HG02571 (cell line): ENCODE measurements at regions not wholly inside any gene's neighbourhood (a gene's known extent, or its start where the extent isn't known, plus 50 kb on each side); places are given as distances from the start of the nearest gene placed in this dataset.
"Not testable (repeated sequence)": the region's sequence is repeated elsewhere in the genome, so short reads cannot be mapped to it uniquely, and the experiment has no call there.

Experiments
- ATAC-seq: cut with Tn5 transposase; IDR thresholded peaks from one replicate; pipeline ENCODE4 v1.9.1; 2021; ENCODE audit warnings: mild to moderate bottlenecking, moderate library complexity; ENCODE audit not compliant: unreplicated experiment

DNA sequence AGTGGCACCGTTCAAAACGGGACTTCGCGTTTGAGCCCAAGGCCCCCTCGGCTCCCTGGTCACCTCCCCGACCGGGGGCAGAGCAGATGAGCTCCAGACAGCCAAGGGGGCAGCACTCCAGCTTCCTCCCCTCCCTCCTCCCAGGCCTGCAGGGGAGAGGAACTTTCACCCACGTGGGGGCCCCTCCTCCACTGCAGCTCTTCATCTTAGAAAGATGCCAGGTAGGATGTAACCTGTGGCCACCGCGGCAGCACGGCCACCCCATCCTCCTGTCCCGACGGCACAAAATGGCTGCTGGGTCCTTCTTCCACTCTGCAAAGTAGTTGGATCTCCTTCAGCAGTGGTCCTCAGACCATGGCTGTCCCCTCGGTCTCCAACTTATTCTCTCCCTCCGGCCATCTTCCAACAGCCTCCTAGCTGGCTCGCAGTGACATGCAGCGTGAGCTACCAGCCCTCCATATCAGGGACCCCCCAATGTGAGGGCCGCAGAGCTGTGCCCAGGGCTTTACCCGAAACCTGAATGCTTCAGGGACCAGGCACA, 94.5 kb upstream of the ID2 start:
- ATAC-seq, result no peak

DNA sequence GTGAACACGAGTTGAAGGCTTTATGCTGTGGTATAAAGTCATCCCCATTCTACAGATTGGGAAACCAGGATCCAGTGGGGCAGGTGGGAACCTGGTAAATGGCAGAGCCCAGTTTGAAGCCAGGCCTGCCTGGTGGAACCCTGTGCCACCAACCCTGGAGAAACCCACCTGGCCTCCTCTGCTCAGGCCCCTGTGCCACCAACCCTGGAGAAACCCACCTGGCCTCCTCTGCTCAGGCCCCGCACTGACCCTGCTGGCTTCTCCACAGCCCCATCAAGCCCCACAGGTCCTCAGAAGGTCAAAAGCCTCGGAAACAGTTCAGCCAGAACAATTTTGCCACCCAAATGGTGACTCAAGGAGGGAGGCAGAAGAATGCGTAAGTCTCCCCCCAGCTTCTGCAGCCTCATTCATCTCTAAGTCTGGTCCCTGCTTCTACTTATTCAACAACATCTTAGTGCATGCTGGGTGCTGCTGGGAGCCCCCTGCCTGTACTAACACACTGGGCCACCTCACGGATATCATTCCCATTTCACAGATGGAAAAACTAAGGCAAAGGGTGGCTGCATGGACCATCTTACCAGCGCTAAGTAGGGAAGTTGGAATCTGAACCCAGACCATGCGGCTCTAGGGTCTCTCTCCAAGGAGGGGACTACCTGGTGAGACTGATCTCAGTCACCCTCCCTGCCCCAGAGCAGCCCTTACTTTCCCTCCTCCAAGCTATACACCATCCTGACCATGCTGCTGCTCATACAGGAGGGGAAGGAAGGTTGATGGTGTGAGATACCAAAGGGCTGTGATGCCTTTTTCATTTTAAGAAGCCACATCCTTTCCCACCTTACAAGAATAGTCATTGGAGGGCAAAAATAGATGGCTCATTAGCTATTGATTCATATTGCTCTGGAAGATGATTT, 93.7 kb upstream of the ID2 start:
- no peak for ATAC-seq

DNA sequence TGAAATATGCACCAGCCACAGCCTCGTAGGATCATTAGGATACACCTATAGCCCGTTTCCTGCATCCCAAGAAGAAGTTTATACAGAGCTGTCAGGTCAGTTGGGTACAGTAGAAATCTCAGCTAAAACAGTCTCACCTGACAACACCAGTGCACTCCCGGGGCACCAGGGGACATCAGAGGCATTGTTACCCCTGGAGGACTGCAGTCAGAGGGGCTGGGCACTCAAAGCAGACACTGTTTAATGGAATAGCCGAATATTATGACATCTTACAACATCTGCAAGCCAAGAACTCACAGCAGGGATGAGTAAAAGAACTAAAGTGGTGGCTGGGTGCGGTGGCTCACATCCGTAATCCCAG, 93.0 kb upstream of the ID2 start:
- ATAC-seq, result no peak

DNA sequence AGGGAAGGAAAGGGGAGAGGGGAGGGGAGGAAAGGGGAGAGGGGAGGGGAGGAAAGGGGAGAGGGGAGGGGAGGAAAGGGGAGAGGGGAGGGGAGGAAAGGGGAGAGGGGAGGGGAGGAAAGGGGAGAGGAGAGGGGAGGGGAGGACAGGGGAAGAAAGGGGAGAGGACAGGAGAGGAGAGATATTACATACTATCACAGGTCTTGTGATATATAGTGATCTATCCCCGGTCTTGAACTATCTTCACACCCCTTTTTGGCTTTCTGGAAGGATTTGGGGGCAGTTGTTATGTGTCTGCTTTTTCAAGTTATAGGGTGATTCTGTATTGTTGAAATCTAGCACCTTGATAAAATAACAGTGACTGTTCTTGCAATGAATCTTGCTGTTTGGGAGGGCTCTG, 92.1 kb upstream of the ID2 start:
- no peak for ATAC-seq

DNA sequence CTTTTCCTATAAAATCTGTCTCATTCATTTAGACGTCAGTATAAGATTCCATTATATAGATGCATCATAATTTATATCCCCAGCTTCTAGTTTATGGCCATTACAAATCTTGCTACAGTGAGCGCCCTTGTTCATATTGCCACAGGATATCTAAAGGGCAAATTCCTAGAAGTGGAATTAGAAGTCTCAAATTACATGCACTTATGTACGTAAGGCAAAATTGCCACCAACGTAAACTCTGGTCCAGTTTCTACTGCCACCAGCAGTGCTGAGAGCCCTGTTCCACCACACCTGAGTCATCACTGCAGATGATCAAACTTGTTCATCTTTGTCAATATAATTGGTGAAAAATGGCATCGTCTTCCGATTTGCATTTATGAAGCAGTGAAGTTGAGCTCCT, 90.9 kb upstream of the ID2 start:
- ATAC-seq, result no peak

DNA sequence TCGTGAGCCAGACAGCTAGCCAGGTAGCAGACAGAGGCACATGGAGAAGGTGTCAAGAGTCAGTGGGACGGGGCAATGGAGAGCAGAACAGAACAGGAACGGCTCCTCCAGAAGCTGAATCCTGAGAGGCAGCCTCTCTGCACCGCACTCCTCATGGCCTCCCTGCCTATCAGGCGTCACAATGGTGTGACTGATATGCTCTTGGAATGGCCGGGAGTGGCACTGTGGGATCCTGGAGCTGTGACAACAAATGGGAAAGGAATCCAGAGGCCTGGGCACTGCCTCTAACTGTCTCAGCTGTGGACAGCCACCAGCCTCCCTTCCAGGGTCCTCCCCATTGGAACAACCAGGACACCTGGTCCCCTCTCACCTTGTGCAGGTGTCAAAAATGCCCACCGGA, 89.1 kb upstream of the ID2 start:
- ATAC-seq, result no peak

DNA sequence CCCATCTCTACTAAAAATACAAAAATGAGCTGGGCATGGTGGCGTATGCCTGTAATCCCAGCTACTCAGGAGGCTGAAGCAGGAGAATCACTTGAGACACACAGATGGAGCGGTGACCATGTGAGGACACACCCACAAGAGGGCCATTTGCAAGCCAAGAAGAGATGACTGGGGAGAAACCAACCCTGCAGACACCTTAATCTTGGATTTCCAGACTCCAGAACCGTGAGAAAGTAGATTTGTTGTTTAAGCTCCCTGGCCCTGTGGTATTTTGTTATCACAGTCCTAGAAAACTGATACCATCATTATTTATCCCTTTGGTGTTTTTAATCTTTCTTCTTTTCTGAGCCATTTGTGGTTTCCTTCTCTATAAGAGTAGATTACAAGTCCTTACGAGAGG, 88.6 kb upstream of the ID2 start:
- no peak for ATAC-seq

DNA sequence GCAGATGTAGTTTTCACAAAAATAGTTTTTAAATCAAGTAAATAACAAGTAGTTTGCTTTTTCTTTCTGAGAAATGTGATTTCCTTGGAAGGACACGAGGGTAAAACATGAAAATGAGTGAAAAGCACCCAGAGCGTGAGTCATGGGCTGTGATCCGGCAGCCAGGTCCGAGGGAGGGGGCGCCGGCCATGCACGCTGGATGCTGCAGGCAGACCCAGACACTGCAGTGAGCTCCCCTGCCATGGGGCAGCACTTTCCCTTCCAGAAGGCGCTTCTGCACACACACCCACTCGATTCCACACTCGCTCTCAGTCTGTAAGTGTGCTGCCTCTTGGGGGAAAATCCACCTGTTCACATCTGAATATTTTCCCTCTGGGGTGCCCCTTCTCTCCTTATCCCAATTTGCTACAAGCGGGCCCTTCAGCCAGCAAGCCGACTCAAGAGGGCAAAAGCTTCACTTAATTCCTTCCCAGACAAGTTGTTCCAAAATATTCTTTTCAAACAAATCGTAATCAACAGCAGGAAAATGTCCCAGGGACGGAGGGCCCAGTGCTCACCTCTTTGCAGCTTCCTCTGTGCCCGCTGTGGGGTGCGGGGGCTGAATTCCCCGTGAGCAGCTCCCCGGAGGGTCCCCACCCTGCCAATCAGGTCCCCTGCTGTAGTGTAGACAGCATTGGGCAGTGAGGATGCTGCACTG, 87.0 kb upstream of the ID2 start:
- no peak for ATAC-seq

DNA sequence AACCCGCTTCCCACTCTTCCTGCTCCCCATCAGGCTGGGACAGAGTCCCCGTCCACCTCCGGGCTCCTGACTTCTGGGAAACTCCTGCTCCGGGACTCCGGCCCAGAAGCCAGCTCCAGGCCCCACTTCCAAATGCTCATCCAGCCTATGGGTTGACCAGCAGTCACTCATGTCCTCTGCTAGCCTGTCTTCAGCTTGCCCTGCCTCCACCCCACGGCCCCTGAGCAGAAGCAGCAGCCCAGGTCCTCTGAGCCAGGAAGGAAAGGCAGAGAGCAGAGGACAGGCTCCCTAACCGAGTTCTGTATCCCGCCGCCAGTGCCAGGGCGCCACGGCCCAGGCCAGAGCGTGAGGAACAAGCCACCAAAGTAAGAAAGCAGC, 86.4 kb upstream of the ID2 start:
- no peak for ATAC-seq

DNA sequence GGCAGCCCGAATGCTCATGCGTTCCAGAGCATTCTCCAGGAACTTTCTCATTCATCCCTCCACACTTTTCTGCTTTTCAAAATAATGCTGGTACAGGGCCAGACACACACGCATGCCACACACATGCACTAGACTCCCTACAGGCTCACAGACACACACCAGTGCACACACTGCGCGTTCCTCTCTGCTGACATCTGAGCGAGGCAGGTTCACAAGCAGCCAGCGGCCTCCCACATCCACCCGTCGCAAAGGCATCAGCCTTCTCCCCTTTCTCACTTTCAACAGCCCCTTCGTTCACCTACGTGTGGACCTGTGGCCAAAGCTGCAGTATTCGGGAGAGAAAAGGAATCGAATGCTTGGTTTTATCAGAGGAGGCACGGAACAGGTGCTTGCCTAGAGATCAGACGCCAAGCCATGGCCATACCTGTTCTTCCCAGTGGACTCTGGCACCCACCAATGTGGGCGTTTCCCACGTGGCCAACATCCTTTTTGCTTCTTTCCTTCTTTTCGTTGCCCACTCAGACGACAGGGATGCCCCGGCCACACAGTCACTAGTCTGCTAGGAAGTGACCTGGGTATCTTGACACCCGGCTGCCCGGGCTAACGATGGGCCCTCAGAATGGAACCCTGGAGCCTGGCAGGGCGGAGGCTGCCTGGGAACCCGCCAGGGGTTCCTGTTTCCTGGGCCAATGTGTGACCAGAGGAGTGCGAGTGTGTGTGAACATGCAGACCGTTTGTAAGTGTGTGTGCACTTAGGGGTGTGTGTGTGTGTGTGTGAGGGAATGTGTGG, 85.8 kb upstream of the ID2 start:
- ATAC-seq, result no peak

DNA sequence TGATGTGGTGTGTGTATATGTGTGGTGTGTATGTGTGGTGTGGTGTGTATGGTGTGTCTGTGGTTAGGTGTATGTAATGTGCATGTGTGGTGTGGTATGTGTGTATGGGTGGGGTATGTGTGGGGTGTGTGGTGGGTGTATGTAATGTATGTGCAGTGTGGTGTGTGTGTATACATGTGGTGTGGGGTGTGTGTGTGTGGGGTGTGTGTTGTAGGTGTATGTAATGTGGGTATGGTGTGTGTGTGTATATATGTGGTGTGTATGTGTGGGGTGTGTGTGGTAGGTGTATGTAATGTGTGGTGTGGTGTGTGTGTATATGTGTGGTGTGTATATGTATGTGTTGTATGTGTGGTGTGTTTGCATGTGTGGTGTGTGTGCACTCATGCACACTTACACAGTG, 84.8 kb upstream of the ID2 start:
- no peak for ATAC-seq

DNA sequence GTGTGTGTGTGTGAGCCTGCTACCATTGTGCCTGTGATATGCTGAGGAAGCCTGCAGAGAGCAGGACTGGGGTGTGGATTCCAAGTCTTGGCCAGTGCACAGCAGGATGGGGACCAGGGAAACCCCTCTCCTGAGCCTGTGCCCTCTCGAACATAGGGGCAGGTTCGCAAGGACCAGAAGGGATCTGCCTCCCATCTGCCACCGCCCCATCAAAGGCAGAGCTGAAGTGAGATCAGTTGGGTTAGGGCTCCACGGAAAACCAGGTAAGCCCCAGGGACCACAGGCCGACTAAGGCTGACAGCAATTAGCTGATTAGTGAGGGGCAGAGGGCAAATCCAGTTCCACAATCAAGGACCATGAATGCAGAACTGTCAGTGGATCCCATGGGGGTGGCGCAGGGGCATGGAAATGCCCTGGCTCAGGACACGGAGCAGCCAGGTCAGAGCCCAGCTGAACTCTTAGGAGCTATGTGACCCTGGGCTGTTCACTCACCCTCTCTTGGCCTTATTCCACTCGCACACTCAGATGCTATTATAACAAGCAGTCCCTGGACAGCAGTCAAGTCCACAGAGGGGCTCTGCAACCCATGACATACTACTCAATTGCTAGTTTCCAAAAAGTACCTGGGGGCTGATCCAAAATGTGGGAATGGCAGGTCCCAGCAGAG, 84.2 kb upstream of the ID2 start:
- no peak for ATAC-seq

DNA sequence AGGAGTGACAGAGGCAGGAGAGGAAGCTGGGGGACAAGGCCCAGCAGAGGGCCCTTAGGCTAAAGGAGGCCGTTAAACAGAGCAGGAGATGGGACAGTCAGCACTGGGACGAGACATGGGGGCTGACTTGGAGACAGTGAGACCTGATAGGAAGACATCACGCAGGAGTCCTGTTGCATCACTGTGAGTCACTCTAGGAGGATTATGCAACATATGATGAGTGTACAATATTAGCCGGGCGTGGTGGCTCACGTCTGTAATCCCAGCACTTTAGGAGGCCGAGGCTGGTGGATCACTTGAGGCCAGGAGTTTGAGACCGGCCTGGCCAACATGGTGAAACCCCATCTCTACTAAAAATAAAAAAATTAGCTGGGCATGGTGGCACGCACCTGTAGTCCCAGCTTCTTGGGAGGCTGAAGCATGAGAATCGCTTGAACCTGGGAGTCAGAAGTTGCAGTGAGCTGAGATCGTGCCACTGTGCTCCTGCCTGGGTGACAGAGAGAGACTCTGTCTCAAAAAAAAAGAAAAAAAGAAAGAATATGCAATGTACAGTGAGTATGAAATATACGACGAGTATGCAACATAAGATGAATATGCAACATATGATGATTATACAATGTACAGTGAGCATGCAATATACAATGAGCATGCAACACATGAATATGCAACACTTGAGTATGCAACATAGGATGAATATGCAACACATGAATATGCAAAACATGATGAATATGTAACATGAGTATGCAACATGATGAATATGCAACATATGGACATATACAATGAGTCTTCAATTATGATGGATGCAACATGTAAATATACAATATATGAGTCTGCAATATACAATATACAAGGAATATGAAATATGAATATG, 83.3 kb upstream of the ID2 start:
- ATAC-seq, result no peak

DNA sequence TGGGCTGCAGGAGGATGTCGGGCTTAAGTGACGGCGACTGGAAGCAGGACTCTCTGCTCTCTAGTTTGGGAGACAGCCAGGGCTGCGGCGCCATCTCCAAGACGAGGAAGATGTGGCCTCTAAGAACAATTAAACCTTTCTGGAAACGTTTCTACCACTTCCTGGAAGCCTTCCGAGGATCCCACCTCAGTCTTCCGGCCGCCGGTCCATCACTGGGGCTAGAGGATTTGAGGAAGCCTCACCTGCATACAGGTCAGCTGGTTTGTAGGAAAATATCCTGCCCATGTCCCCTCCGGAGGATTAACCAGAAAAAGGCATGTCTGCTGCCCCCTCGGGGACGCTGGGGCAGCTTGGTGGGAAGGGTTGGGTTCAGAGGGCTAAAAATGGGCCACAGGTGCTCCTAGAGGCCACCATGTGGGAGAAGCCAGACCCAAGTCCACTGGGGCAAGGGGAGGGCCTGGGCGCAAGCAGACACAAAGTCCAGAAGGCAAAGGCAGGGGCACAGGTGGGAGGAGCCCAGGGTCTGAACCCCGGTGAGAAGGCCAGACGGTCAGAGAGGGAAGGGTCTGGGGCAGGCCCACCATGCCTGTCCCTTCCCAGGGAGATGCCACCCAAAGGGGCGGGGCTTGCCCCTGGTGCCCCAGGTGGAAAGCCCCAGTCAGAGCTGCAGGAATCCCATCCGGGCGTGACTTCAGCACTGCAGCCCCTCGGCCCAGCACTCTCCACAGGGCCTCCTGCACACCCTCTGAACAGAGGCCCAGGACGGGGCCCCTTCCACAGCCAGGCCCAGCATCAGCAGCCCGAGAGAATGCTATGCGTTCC, 82.2 kb upstream of the ID2 start:
- ATAC-seq, result no peak

DNA sequence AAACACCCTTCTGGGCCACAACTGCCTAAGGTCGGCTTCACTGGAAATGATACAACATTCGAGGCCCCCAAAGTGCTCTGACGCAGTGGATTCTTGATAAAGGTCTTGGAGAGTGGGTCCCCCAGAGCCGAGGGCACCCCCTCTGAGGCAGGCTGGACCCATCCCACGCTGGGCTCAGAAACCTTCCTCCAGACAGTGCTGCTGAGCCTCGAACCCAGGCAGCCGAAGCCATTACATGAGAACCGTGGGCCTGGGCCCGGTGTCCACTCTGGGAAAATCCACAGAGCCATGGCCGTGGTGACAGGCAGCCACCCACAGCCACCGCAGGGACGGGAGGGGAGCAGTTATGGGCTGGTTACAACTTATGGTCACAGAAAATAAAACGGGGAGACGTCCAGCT, 81.4 kb upstream of the ID2 start:
- no peak for ATAC-seq

DNA sequence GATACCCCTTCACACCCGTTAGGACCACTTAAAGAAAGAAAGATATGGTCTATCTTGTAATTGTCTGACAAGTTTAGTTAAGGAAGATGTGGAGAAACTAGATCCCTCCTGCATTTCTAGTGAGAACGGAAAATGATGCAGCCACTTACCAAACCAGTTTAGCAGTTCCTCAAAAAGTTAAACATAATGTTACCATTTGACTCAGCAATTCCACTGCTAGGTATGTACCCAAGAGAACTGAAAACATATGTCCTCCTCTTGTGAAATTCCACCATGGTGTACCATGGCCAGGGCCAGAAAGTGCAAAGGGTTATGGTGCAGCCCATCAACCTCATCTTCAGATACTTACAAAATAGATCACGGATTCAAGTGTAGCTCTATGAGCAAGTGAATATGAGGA, 79.0 kb upstream of the ID2 start:
- ATAC-seq, result peak; percentile 38

DNA sequence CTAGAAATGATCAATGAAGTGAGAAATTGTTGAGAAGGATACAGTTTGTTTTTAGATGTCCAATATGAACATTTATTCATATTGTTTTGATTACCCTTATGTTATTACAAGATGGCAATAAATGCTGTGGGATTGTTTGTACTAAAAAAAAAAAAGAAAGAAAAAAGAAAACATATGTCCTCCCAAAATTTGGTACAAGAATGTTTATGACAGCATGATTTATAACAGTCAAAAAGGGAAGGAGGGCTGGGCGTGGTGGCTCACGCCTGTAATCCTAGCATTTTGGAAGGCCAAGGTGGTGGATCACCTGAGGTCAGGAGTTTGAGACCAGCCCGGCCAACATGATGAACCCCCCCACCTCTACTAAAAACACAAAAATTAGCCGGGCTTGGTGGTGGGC, 78.5 kb upstream of the ID2 start:
- ATAC-seq, result not testable (repeated sequence)

DNA sequence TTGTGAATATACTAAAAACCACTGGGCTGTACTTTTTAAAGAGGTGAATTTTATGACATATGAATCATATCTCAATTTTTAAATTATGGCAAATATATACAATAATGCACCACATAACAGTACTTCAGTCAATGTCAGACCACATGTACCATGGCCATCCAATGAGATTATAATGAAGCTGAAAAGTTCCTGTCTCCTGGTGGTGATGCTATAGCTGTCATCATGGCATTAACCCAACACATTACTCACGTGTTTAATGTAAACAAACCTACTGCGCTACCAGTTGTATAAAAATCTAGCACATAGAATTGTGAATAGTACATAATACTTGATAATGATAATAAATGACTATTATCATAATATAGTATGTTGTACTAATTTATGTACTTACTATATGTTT, 77.6 kb upstream of the ID2 start:
- ATAC-seq, result no peak
